Middle frontal gyrus (tissue), 1 donor: ENCODE measurements at regions not wholly inside any gene's neighbourhood (a gene's known extent, or its start where the extent isn't known, plus 50 kb on each side); places are given as distances from the start of the nearest gene placed in this dataset.

Experiments
- DNase-seq: peaks from one replicate; pipeline ENCODE4 v3.0.0-alpha.2; 2015; ENCODE audit warnings: low spot score; ENCODE audit errors: extremely low spot score

- no peak for DNase-seq
These were observed 264.9 kb downstream of the HIVEP2 start for GRCh38 chr6:142679907-142680700.

- DNase-seq: no peak
These were observed 263.9 kb downstream of the HIVEP2 start for GRCh38 chr6:142681099-142681498.

GRCh38 chr6:142682985-142683384, 262.0 kb downstream of the HIVEP2 start:
- DNase-seq: no peak

GRCh38 chr6:142683714-142684141, 261.2 kb downstream of the HIVEP2 start:
- DNase-seq: peak; percentile 62

- no peak for DNase-seq
These were observed 260.6 kb downstream of the HIVEP2 start for GRCh38 chr6:142684371-142684770.

- DNase-seq: no peak
These were observed 259.0 kb downstream of the HIVEP2 start for GRCh38 chr6:142685852-142686506.

- no peak for DNase-seq
These were observed 258.5 kb downstream of the HIVEP2 start for GRCh38 chr6:142686507-142686887.

- DNase-seq: peak; percentile 62
These were observed 252.0 kb downstream of the HIVEP2 start for GRCh38 chr6:142692942-142693341.

- no peak for DNase-seq
These were observed 251.5 kb downstream of the HIVEP2 start for GRCh38 chr6:142693441-142693840.

GRCh38 chr6:142694054-142694453, 250.9 kb downstream of the HIVEP2 start:
- no peak for DNase-seq

- no peak for DNase-seq
These were observed 250.0 kb downstream of the HIVEP2 start for GRCh38 chr6:142695016-142695415.

GRCh38 chr6:142696123-142697000, 248.6 kb downstream of the HIVEP2 start:
- no peak for DNase-seq

GRCh38 chr6:142697001-142697335, 248.0 kb downstream of the HIVEP2 start:
- no peak for DNase-seq

GRCh38 chr6:142697922-142698321, 247.1 kb downstream of the HIVEP2 start:
- no peak for DNase-seq

GRCh38 chr6:142698751-142699150, 246.2 kb downstream of the HIVEP2 start:
- DNase-seq: no peak

- DNase-seq: no peak
These were observed 245.6 kb downstream of the HIVEP2 start for GRCh38 chr6:142699391-142699790.

- DNase-seq: no peak
These were observed 244.9 kb downstream of the HIVEP2 start for GRCh38 chr6:142700032-142700431.

- DNase-seq: no peak
These were observed 244.2 kb downstream of the HIVEP2 start for GRCh38 chr6:142700671-142701312.
